Stimulated activated CD8-positive, alpha-beta memory T cell treated with anti-CD3 and anti-CD28 coated beads, Interleukin-4, amount 100 ng/mL, for 48 hours (primary cell): ENCODE measurements at regions not wholly inside any gene's neighbourhood (a gene's known extent, or its start where the extent isn't known, plus 50 kb on each side); places are given as distances from the start of the nearest gene placed in this dataset.

ENCODE experiments used
- DNase-seq: peaks from one replicate; pipeline ENCODE4 v3.0.0-alpha.2; 2020

GRCh38 chr2:217070043-217070430, 210.2 kb upstream of the TNP1 start:
- no peak for DNase-seq

GRCh38 chr2:217069263-217070042, 209.6 kb upstream of the TNP1 start:
- DNase-seq = no peak

GRCh38 chr2:217068677-217069250, 208.9 kb upstream of the TNP1 start:
- no peak for DNase-seq

- no peak for DNase-seq
These were observed 207.9 kb upstream of the TNP1 start for GRCh38 chr2:217067787-217068186.

GRCh38 chr2:217066510-217067270, 206.8 kb upstream of the TNP1 start:
- DNase-seq = no peak

GRCh38 chr2:217065695-217066405, 206.0 kb upstream of the TNP1 start:
- DNase-seq = no peak

- no peak for DNase-seq
These were observed 205.1 kb upstream of the TNP1 start for GRCh38 chr2:217065012-217065290.

- DNase-seq = no peak
These were observed 204.6 kb upstream of the TNP1 start for GRCh38 chr2:217064234-217065011.

GRCh38 chr2:217063238-217063755, 203.4 kb upstream of the TNP1 start:
- no peak for DNase-seq

GRCh38 chr2:217062768-217063167, 202.9 kb upstream of the TNP1 start:
- DNase-seq = no peak

- DNase-seq = no peak
These were observed 202.1 kb upstream of the TNP1 start for GRCh38 chr2:217061916-217062505.

GRCh38 chr2:217060951-217061547, 201.2 kb upstream of the TNP1 start:
- no peak for DNase-seq

GRCh38 chr2:217060516-217060915, 200.7 kb upstream of the TNP1 start:
- no peak for DNase-seq

GRCh38 chr2:217058791-217059755, 199.2 kb upstream of the TNP1 start:
- DNase-seq = no peak

GRCh38 chr2:217057773-217058172, 197.9 kb upstream of the TNP1 start:
- DNase-seq = no peak

GRCh38 chr2:217055624-217056023, 195.8 kb upstream of the TNP1 start:
- DNase-seq = no peak

GRCh38 chr2:217054791-217055190, 194.9 kb upstream of the TNP1 start:
- no peak for DNase-seq

- DNase-seq = no peak
These were observed 193.2 kb upstream of the TNP1 start for GRCh38 chr2:217052856-217053577.

- DNase-seq = no peak
These were observed 191.6 kb upstream of the TNP1 start for GRCh38 chr2:217051416-217051815.

- no peak for DNase-seq
These were observed 190.1 kb upstream of the TNP1 start for GRCh38 chr2:217049956-217050355.
